HG02588 (cell line): ENCODE measurements at regions not wholly inside any gene's neighbourhood (a gene's known extent, or its start where the extent isn't known, plus 50 kb on each side); places are given as distances from the start of the nearest gene placed in this dataset.
"Not testable (repeated sequence)": the region's sequence is repeated elsewhere in the genome, so short reads cannot be mapped to it uniquely, and the experiment has no call there.

ENCODE experiments used
- ATAC-seq: cut with Tn5 transposase; IDR thresholded peaks from one replicate; pipeline ENCODE4 v1.9.1; 2021; ENCODE audit warnings: mild to moderate bottlenecking, moderate library complexity; ENCODE audit not compliant: unreplicated experiment

- ATAC-seq: not testable (repeated sequence)
These were observed 757.3 kb downstream of the SLC6A15 start for GRCh38 chr12:84154991-84155930.

- ATAC-seq: not testable (repeated sequence)
These were observed 758.1 kb downstream of the SLC6A15 start for GRCh38 chr12:84154439-84154990.

- ATAC-seq: no peak
These were observed 762.4 kb downstream of the SLC6A15 start for GRCh38 chr12:84150201-84150600.

GRCh38 chr12:84148335-84148734 lies 764.3 kb downstream of the SLC6A15 start:
- ATAC-seq: no peak

GRCh38 chr12:84136862-84137367 lies 775.7 kb downstream of the SLC6A15 start:
- no peak for ATAC-seq

- no peak for ATAC-seq
These were observed 776.9 kb downstream of the SLC6A15 start for GRCh38 chr12:84135586-84136279.

- no peak for ATAC-seq
These were observed 777.7 kb downstream of the SLC6A15 start for GRCh38 chr12:84134797-84135366.

- no peak for ATAC-seq
These were observed 781.5 kb downstream of the SLC6A15 start for GRCh38 chr12:84131076-84131475.

GRCh38 chr12:84128117-84128991 lies 784.2 kb downstream of the SLC6A15 start:
- no peak for ATAC-seq

GRCh38 chr12:84124211-84124610 lies 788.4 kb downstream of the SLC6A15 start:
- no peak for ATAC-seq

GRCh38 chr12:84117190-84117589 lies 795.4 kb downstream of the SLC6A15 start:
- no peak for ATAC-seq

GRCh38 chr12:84113666-84114065 lies 798.9 kb downstream of the SLC6A15 start:
- no peak for ATAC-seq

- not testable (repeated sequence) for ATAC-seq
These were observed 808.7 kb downstream of the SLC6A15 start for GRCh38 chr12:84103886-84104285.

GRCh38 chr12:84101963-84102362 lies 810.6 kb downstream of the SLC6A15 start:
- ATAC-seq: not testable (repeated sequence)

- ATAC-seq: not testable (repeated sequence)
These were observed 813.0 kb downstream of the SLC6A15 start for GRCh38 chr12:84099591-84099990.

GRCh38 chr12:84091651-84092050 lies 820.9 kb downstream of the SLC6A15 start:
- ATAC-seq: no peak

- ATAC-seq: no peak
These were observed 823.2 kb downstream of the SLC6A15 start for GRCh38 chr12:84089356-84089755.

GRCh38 chr12:84085046-84085445 lies 827.6 kb downstream of the SLC6A15 start:
- ATAC-seq: no peak

GRCh38 chr12:84079626-84080025 lies 833.0 kb downstream of the SLC6A15 start:
- no peak for ATAC-seq

- no peak for ATAC-seq
These were observed 834.9 kb downstream of the SLC6A15 start for GRCh38 chr12:84077679-84078078.
